HepG2 (cell line): ENCODE measurements at regions not wholly inside any gene's neighbourhood (a gene's known extent, or its start where the extent isn't known, plus 50 kb on each side); places are given as distances from the start of the nearest gene placed in this dataset.

Experiments used
- ARID5B ChIP-seq: IDR thresholded peaks from 2 replicates; pipeline ENCODE4 v1.4.0; 2020; ENCODE audit warnings: mild to moderate bottlenecking, missing genetic modification reagents
- ATF5 ChIP-seq: sonication (generic); formaldehyde crosslinking; IDR thresholded peaks from 2 replicates; pipeline ENCODE4 v1.4.0; 2020; ENCODE audit warnings: mild to moderate bottlenecking, low read depth, missing genetic modification reagents
- GMEB1 ChIP-seq: sonication (generic); formaldehyde crosslinking; IDR thresholded peaks from 2 replicates; pipeline ENCODE4 v1.5.1; 2020; ENCODE audit warnings: missing genetic modification reagents, mild to moderate bottlenecking, borderline replicate concordance
- JARID2 ChIP-seq: sonication (generic); formaldehyde crosslinking; IDR thresholded peaks from 2 replicates; pipeline ENCODE4 v1.8.1; 2023; ENCODE audit warnings: missing genetic modification reagents, inconsistent platforms; ENCODE audit not compliant: insufficient replicate concordance
- KMT2B ChIP-seq: IDR thresholded peaks from 2 replicates; pipeline ENCODE4 v1.6.1; 2016; ENCODE audit warnings: missing genetic modification reagents, missing compliant biosample characterization
- LRRFIP1 ChIP-seq: sonication (generic); formaldehyde crosslinking; conservative IDR thresholded peaks from 2 replicates; pipeline ENCODE4 v1.4.0; 2020; ENCODE audit warnings: missing genetic modification reagents
- MZF1 ChIP-seq: sonication (generic); formaldehyde crosslinking; IDR thresholded peaks from 2 replicates; pipeline ENCODE4 v1.8.1; 2023; ENCODE audit warnings: mild to moderate bottlenecking, missing genetic modification reagents, borderline replicate concordance
- NFIC ChIP-seq: IDR thresholded peaks from 2 replicates; pipeline ENCODE4 v1.6.1; 2012; ENCODE audit warnings: mild to moderate bottlenecking, low read length, inconsistent platforms
- NFRKB ChIP-seq: fragments of 450-650 bp; IDR thresholded peaks from 2 replicates; pipeline ENCODE4 v1.6.1; 2017
- NR0B2 ChIP-seq: sonication (generic); formaldehyde crosslinking; IDR thresholded peaks from 2 replicates; pipeline ENCODE4 v1.4.0; 2020; ENCODE audit warnings: mild to moderate bottlenecking, missing genetic modification reagents
- NR1H2 ChIP-seq: sonication (generic); formaldehyde crosslinking; IDR thresholded peaks from 2 replicates; pipeline ENCODE4 v1.8.1; 2022; ENCODE audit warnings: low read depth, missing genetic modification reagents, borderline replicate concordance
- POGZ ChIP-seq: sonication (generic); formaldehyde crosslinking; IDR thresholded peaks from 2 replicates; pipeline ENCODE4 v1.4.0; 2020; ENCODE audit warnings: mild to moderate bottlenecking, missing genetic modification reagents
- PREB ChIP-seq: sonication (generic); formaldehyde crosslinking; IDR thresholded peaks from 2 replicates; pipeline ENCODE4 v1.4.0; 2020; ENCODE audit warnings: missing genetic modification reagents
- TRIM24 ChIP-seq: sonication (generic); formaldehyde crosslinking; IDR thresholded peaks from 2 replicates; pipeline ENCODE4 v1.8.0; 2022; ENCODE audit warnings: mild to moderate bottlenecking, missing genetic modification reagents
- XRCC5 ChIP-seq: fragments of 200-400 bp; formaldehyde crosslinking; optimal IDR thresholded peaks from 2 replicates; pipeline ENCODE3; 2017; ENCODE audit warnings: mild to moderate bottlenecking, low read length
- ZBTB25 ChIP-seq: IDR thresholded peaks from 2 replicates; pipeline ENCODE4 v1.6.1; 2018; ENCODE audit warnings: missing genetic modification reagents
- ZNF724P ChIP-seq: sonication (generic); formaldehyde crosslinking; IDR thresholded peaks from 2 replicates; pipeline ENCODE4 v1.8.0; 2022; ENCODE audit warnings: missing genetic modification reagents, borderline replicate concordance
- ZSCAN9 ChIP-seq: IDR thresholded peaks from 2 replicates; pipeline ENCODE4 v1.6.1; 2016; ENCODE audit warnings: borderline replicate concordance

- TF ChIP-seq ZBTB25 (peak; percentile 51; the same call in 1 of the 2 replicates), NR0B2 (CRISPR knock-in tag) (no peak), NR1H2 (CRISPR knock-in tag) (no peak), ZNF724P (no peak), ATF5 (no peak), KMT2B (peak; percentile 75), LRRFIP1 (no peak), XRCC5 (peak; percentile 65), NFIC (peak; percentile 85), GMEB1 (CRISPR knock-in tag) (no peak), NFRKB (no peak), ZSCAN9 (peak; percentile 68; the same call in 1 of the 2 replicates), ARID5B (peak; percentile 99), POGZ (peak; percentile 81; the same call in 1 of the 2 replicates), MZF1 (CRISPR knock-in tag) (0 out of 2 replicates have a peak, but pooled peaks have one; percentile 74), TRIM24 (CRISPR knock-in tag) (no peak), JARID2 (no peak), PREB (CRISPR knock-in tag) (no peak)
These were observed 114.1 kb upstream of the GALNT15 start (continued) for GRCh38 chr3:16060358-16060852.
